ENCODE measurements at regions not wholly inside any gene's neighbourhood (a gene's known extent, or its start where the extent isn't known, plus 50 kb on each side); places are given as distances from the start of the nearest gene placed in this dataset.

DNA sequence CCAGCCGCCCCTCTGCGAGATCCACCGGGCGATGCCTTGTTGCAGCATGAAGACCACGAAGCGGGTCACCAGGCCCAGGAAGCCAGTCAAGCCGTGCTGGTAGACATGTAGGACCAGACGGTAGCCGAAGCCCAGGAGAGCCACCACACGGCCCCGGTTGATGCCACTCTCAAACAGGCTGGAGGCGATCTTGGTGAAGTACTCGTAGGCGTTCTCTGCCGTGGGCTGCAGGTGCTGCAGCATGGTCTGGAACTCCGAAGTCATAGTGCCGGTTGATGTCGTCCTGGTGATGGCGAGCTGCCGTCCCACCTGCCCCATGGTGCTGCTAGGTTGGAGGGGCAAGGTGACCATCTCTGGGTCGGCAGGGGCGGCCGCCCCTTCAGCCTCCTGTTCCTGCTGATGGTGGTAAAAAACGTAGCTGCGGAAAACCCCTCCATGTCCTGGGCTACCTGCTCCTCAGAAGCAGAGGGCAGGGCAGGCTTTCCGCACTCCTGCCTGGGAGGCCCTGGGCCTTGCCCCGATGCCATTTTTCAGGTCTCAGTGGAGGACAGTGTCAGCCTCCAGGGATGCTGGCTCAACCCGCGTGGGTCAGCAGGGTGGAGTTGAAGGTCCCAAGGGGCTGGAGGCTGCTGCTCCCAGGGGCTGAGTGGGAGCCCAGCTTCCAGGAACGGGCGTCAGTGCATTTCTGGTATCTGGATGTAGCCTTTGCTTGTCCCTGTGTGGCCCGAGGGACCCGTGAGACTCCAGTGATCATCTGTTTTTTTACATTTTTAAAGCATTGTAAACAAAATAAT, 98.7 kb downstream of the ADAMTS15 start:
- no peak for TF ChIP-seq ZNF155 (tag by site-specific recombination; IDR thresholded peaks at IDR 0.05)
- TF ChIP-seq ZNF24 (tag by site-specific recombination; IDR thresholded peaks at IDR 0.05), result no peak
- TF ChIP-seq SP2 (tag by site-specific recombination; IDR thresholded peaks at IDR 0.05), result no peak
- no peak for TF ChIP-seq ZFP41 (tag by site-specific recombination; IDR thresholded peaks at IDR 0.05; ENCODE audit: borderline replicate concordance)
- TF ChIP-seq, protein P1, sequence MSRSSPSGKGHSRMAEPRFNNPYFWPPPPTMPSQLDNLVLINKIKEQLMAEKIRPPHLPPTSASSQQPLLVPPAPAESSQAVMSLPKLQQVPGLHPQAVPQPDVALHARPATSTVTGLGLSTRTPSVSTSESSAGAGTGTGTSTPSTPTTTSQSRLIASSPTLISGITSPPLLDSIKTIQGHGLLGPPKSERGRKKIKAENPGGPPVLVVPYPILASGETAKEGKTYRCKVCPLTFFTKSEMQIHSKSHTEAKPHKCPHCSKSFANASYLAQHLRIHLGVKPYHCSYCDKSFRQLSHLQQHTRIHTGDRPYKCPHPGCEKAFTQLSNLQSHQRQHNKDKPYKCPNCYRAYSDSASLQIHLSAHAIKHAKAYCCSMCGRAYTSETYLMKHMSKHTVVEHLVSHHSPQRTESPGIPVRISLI (tag by site-specific recombination; IDR thresholded peaks at IDR 0.05), result no peak
- TF ChIP-seq, protein P2, sequence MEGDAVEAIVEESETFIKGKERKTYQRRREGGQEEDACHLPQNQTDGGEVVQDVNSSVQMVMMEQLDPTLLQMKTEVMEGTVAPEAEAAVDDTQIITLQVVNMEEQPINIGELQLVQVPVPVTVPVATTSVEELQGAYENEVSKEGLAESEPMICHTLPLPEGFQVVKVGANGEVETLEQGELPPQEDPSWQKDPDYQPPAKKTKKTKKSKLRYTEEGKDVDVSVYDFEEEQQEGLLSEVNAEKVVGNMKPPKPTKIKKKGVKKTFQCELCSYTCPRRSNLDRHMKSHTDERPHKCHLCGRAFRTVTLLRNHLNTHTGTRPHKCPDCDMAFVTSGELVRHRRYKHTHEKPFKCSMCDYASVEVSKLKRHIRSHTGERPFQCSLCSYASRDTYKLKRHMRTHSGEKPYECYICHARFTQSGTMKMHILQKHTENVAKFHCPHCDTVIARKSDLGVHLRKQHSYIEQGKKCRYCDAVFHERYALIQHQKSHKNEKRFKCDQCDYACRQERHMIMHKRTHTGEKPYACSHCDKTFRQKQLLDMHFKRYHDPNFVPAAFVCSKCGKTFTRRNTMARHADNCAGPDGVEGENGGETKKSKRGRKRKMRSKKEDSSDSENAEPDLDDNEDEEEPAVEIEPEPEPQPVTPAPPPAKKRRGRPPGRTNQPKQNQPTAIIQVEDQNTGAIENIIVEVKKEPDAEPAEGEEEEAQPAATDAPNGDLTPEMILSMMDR (tag by site-specific recombination; IDR thresholded peaks at IDR 0.05), result no peak
- no peak for TF ChIP-seq ZNF274 (IDR thresholded peaks at IDR 0.05; ENCODE audit: low read length)
- no peak for TF ChIP-seq ZNF274 (tag by site-specific recombination; IDR thresholded peaks at IDR 0.05; ENCODE audit: borderline replicate concordance)
- TF ChIP-seq, protein P3, sequence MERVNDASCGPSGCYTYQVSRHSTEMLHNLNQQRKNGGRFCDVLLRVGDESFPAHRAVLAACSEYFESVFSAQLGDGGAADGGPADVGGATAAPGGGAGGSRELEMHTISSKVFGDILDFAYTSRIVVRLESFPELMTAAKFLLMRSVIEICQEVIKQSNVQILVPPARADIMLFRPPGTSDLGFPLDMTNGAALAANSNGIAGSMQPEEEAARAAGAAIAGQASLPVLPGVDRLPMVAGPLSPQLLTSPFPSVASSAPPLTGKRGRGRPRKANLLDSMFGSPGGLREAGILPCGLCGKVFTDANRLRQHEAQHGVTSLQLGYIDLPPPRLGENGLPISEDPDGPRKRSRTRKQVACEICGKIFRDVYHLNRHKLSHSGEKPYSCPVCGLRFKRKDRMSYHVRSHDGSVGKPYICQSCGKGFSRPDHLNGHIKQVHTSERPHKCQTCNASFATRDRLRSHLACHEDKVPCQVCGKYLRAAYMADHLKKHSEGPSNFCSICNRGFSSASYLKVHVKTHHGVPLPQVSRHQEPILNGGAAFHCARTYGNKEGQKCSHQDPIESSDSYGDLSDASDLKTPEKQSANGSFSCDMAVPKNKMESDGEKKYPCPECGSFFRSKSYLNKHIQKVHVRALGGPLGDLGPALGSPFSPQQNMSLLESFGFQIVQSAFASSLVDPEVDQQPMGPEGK (tag by site-specific recombination; IDR thresholded peaks at IDR 0.05), result no peak
- TF ChIP-seq ZNF830 (tag by site-specific recombination; IDR thresholded peaks at IDR 0.05; ENCODE audit: low read depth), result no peak
- no peak for TF ChIP-seq ZBTB20 (tag by site-specific recombination; IDR thresholded peaks at IDR 0.05)
- TF ChIP-seq ZNF391 (tag by site-specific recombination; IDR thresholded peaks at IDR 0.05; ENCODE audit: borderline replicate concordance, low read depth), result no peak
- TF ChIP-seq, protein P4, sequence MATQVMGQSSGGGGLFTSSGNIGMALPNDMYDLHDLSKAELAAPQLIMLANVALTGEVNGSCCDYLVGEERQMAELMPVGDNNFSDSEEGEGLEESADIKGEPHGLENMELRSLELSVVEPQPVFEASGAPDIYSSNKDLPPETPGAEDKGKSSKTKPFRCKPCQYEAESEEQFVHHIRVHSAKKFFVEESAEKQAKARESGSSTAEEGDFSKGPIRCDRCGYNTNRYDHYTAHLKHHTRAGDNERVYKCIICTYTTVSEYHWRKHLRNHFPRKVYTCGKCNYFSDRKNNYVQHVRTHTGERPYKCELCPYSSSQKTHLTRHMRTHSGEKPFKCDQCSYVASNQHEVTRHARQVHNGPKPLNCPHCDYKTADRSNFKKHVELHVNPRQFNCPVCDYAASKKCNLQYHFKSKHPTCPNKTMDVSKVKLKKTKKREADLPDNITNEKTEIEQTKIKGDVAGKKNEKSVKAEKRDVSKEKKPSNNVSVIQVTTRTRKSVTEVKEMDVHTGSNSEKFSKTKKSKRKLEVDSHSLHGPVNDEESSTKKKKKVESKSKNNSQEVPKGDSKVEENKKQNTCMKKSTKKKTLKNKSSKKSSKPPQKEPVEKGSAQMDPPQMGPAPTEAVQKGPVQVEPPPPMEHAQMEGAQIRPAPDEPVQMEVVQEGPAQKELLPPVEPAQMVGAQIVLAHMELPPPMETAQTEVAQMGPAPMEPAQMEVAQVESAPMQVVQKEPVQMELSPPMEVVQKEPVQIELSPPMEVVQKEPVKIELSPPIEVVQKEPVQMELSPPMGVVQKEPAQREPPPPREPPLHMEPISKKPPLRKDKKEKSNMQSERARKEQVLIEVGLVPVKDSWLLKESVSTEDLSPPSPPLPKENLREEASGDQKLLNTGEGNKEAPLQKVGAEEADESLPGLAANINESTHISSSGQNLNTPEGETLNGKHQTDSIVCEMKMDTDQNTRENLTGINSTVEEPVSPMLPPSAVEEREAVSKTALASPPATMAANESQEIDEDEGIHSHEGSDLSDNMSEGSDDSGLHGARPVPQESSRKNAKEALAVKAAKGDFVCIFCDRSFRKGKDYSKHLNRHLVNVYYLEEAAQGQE (tag by site-specific recombination; IDR thresholded peaks at IDR 0.05), result no peak
